Osteoblast (primary cell): ENCODE measurements at regions not wholly inside any gene's neighbourhood (a gene's known extent, or its start where the extent isn't known, plus 50 kb on each side); places are given as distances from the start of the nearest gene placed in this dataset.

ENCODE experiments used
- DNase-seq: peaks from one replicate; pipeline ENCODE4 v3.0.0; 2011; ENCODE audit warnings: low spot score, mixed read lengths; ENCODE audit not compliant: insufficient read length; ENCODE audit errors: missing footprints
- H2AFZ ChIP-seq: 2 replicates; pipeline ENCODE4 v1.6.0; 2011; ENCODE audit warnings: mild to moderate bottlenecking, low read length
- H3K27ac ChIP-seq: 2 replicates; pipeline ENCODE4 v1.5.1; 2011; ENCODE audit warnings: mild to moderate bottlenecking, low read depth, low read length, moderate library complexity
- H3K27me3 ChIP-seq: 2 replicates; pipeline ENCODE4 v1.6.0; 2012; ENCODE audit warnings: mild to moderate bottlenecking, control low read depth, inconsistent platforms, low read length, moderate library complexity; ENCODE audit not compliant: insufficient read depth
- H3K36me3 ChIP-seq: 2 replicates; pipeline ENCODE4 v1.5.1; 2011; ENCODE audit warnings: mild to moderate bottlenecking, low read length, control low read depth, moderate library complexity; ENCODE audit not compliant: insufficient read depth
- H3K4me1 ChIP-seq: 2 replicates; pipeline ENCODE4 v1.5.1; 2011; ENCODE audit warnings: mild to moderate bottlenecking, low read length, control low read depth, moderate library complexity; ENCODE audit not compliant: insufficient read depth
- H3K4me2 ChIP-seq: 2 replicates; pipeline ENCODE4 v1.6.0; 2011; ENCODE audit warnings: mild to moderate bottlenecking, low read length; ENCODE audit not compliant: insufficient read depth
- H3K4me3 ChIP-seq: fragments of 200-600 bp; sonication (generic); 3 replicates; pipeline ENCODE4 v1.5.1; 2012; ENCODE audit warnings: mild to moderate bottlenecking, low read length, inconsistent platforms; ENCODE audit not compliant: insufficient read depth
- H3K79me2 ChIP-seq: 2 replicates; pipeline ENCODE4 v1.6.0; 2012; ENCODE audit warnings: mild to moderate bottlenecking, low read length, control low read depth, inconsistent platforms; ENCODE audit not compliant: insufficient read depth
- H3K9me3 ChIP-seq: 2 replicates; pipeline ENCODE4 v1.5.1; 2011; ENCODE audit warnings: low read depth, low read length, control low read depth
- H4K20me1 ChIP-seq: 2 replicates; pipeline ENCODE4 v1.6.0; 2012; ENCODE audit warnings: mild to moderate bottlenecking, low read length, control low read depth; ENCODE audit not compliant: insufficient read depth
- TF ChIP-seq, protein P1 (sequence below): IDR thresholded peaks from 2 replicates; pipeline ENCODE4 v1.5.1; 2011; ENCODE audit warnings: mild to moderate bottlenecking, low read depth, low read length, moderate library complexity; ENCODE audit errors: extremely low read depth

DNA sequence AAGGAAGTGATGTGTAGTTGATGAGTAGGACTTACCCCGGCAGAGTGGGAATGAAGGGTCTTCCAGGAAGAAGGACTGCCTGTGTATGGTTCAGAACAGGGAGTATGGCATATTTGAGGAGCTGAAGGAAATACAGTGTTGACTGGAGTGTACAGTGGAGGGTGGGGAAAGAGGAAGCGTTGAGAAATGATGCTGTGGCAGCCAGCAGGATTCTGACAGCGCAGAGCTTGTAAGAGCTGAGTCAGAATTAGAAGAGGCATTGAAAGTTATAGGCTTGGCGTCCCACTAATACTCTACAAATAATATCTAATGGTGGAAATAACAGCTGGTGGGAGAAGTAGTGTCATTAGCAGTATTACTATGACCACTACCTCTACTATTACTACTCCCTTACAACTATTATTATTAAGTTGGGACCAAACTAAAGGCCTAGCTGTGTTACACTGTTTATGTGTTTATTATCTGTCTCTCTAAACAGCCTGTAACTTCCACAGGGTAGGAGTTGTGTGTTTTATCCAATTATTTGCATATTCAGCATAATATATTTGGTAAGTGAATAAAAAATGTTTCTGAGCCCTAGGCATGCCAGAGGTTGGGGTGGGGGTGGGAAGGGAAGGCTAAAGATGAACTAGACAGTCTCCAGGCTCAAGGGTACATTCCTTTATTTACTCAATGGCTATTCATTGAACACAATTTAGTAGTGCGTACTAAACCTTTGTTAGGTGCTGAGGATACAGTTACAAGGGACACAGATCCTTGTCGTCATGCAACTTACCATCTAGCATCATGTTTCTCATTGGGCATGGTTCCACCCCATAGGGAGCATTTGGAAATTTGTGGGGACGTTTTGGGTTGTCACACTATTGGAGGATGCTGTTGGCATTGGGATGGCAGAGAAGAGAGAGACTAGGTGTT lies 428.8 kb upstream of the ONECUT1 start:
- H3K79me2 ChIP-seq = no peaks in the 10 kb centered on the region

DNA sequence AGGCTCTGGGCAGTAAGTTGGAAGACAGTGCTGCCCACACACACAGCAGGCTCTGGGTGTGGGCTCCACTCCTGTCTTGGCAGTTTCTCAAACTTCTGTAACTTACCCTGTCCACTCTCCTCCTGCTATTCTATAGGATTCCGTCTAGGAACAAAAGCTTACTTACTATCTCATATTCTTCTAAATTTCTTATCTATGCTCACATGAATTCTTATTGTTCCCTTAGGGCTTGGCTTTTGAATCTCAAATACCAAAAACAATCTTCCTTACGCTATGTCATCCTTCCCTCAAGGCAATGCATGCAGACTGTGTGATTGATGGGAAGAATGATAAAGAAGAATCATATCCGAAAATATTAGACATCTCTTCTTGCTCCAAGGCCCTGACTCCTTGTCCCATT lies 425.9 kb upstream of the ONECUT1 start:
- TF ChIP-seq, protein P1, sequence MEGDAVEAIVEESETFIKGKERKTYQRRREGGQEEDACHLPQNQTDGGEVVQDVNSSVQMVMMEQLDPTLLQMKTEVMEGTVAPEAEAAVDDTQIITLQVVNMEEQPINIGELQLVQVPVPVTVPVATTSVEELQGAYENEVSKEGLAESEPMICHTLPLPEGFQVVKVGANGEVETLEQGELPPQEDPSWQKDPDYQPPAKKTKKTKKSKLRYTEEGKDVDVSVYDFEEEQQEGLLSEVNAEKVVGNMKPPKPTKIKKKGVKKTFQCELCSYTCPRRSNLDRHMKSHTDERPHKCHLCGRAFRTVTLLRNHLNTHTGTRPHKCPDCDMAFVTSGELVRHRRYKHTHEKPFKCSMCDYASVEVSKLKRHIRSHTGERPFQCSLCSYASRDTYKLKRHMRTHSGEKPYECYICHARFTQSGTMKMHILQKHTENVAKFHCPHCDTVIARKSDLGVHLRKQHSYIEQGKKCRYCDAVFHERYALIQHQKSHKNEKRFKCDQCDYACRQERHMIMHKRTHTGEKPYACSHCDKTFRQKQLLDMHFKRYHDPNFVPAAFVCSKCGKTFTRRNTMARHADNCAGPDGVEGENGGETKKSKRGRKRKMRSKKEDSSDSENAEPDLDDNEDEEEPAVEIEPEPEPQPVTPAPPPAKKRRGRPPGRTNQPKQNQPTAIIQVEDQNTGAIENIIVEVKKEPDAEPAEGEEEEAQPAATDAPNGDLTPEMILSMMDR = no peak
- Histone ChIP-seq H3K79me2 (no peaks in the 10 kb centered on the region), H3K4me2 (no peak overlapping the region), H4K20me1 (no peaks in the 10 kb centered on the region), H3K27ac (no peak overlapping the region), H3K9me3 (peaks cover 2% of the 10 kb centered on the region), H2AFZ (no peak overlapping the region), H3K4me1 (no peaks in the 10 kb centered on the region), H3K27me3 (no peaks in the 10 kb centered on the region), H3K36me3 (no peaks in the 10 kb centered on the region), H3K4me3 (no peak overlapping the region)
- DNase-seq = no peak

More for the DNA sequence above, 428.8 kb upstream of the ONECUT1 start:
- Histone ChIP-seq H3K4me1 (no peaks in the 10 kb centered on the region), H3K4me3 (no peak overlapping the region), H4K20me1 (no peaks in the 10 kb centered on the region), H3K27ac (no peak overlapping the region), H3K27me3 (no peaks in the 10 kb centered on the region), H3K36me3 (no peaks in the 10 kb centered on the region), H2AFZ (no peak overlapping the region), H3K9me3 (peaks cover 2% of the 10 kb centered on the region), H3K4me2 (no peak overlapping the region)
- TF ChIP-seq, protein P1 = no peak
- no peak for DNase-seq

DNA sequence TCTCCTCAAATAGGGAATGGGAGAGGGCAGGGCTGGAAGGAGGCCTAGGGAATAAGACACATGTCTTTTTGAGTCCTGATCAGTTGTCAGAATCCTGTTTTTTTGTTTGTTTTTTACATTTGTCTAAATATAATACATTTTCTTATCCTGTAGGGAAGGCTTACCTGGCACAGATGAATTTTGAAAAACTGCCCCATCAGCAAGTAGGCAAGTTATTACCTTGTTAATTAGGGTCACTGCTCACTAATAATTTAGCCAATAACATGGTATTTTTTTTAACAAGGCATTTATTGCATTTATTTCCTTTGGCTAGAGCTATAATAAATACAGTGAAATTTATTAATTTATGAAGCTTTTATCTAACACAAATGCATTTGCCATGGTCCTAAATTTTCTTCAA lies 423.2 kb upstream of the ONECUT1 start:
- Histone ChIP-seq H3K36me3 (no peaks in the 10 kb centered on the region), H3K27ac (no peak overlapping the region), H3K79me2 (no peaks in the 10 kb centered on the region), H3K9me3 (peaks cover 2% of the 10 kb centered on the region), H4K20me1 (no peaks in the 10 kb centered on the region), H3K4me1 (no peaks in the 10 kb centered on the region), H2AFZ (no peak overlapping the region), H3K4me3 (no peak overlapping the region), H3K4me2 (no peak overlapping the region), H3K27me3 (no peaks in the 10 kb centered on the region)
- no peak for DNase-seq
- TF ChIP-seq, protein P1 = no peak

DNA sequence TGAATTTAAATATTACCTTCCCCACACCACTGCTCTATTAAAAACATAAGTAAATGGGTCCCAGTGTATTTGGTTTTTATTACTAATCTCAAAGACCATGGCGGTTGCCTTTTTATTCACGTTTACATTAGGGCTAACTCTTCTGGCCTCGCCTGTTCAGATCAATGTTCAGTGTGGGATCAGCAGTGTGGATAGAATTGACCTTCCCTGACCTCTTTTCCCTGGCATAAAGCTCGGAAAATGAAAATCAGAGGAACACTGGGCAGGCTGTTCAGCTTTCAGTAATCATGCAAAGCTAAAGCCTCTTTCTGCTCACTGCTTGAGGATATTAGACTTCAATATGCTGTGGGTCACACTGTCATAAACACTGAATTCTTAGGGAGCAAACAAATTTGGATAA lies 422.6 kb upstream of the ONECUT1 start:
- Histone ChIP-seq H3K4me2 (no peak overlapping the region), H3K9me3 (no peaks in the 10 kb centered on the region), H3K27ac (no peak overlapping the region), H3K4me3 (no peak overlapping the region), H2AFZ (no peak overlapping the region), H3K27me3 (no peaks in the 10 kb centered on the region), H3K79me2 (no peaks in the 10 kb centered on the region), H3K4me1 (no peaks in the 10 kb centered on the region), H4K20me1 (no peaks in the 10 kb centered on the region), H3K36me3 (no peaks in the 10 kb centered on the region)
- TF ChIP-seq, protein P1 = no peak
- DNase-seq = no peak
